Ishikawa (cell line): ENCODE measurements at regions not wholly inside any gene's neighbourhood (a gene's known extent, or its start where the extent isn't known, plus 50 kb on each side); places are given as distances from the start of the nearest gene placed in this dataset.

Experiments
- CEBPB ChIP-seq: IDR thresholded peaks from 2 replicates; pipeline ENCODE4 v1.6.1; 2012
- CREB1 ChIP-seq: IDR thresholded peaks from 2 replicates; pipeline ENCODE4 v1.6.1; 2012; ENCODE audit warnings: low read depth
- EGR1 ChIP-seq: IDR thresholded peaks from 2 replicates; pipeline ENCODE4 v1.6.1; 2012
- EP300 ChIP-seq: IDR thresholded peaks from 2 replicates; pipeline ENCODE4 v1.6.1; 2012; ENCODE audit warnings: borderline replicate concordance
- MAX ChIP-seq: IDR thresholded peaks from 2 replicates; pipeline ENCODE4 v1.6.1; 2012
- NFIC ChIP-seq: IDR thresholded peaks from 2 replicates; pipeline ENCODE4 v1.6.1; 2012
- RAD21 ChIP-seq: IDR thresholded peaks from 2 replicates; pipeline ENCODE4 v1.6.1; 2012; ENCODE audit warnings: low read depth
- REST ChIP-seq: IDR thresholded peaks from 2 replicates; pipeline ENCODE4 v1.6.1; 2012; ENCODE audit warnings: low read depth, mild to moderate bottlenecking
- TAF1 ChIP-seq: IDR thresholded peaks from 2 replicates; pipeline ENCODE4 v1.6.1; 2012; ENCODE audit warnings: low read depth, mild to moderate bottlenecking
- TEAD4 ChIP-seq: IDR thresholded peaks from 2 replicates; pipeline ENCODE4 v1.6.1; 2012
- YY1 ChIP-seq: IDR thresholded peaks from 2 replicates; pipeline ENCODE4 v1.6.1; 2012; ENCODE audit warnings: low read depth

- no peak for TF ChIP-seq EGR1
- no peak for TF ChIP-seq MAX
- no peak for TF ChIP-seq RAD21
- TF ChIP-seq NFIC, result no peak
- TF ChIP-seq CEBPB, result no peak
- no peak for TF ChIP-seq TAF1
- no peak for TF ChIP-seq YY1
- TF ChIP-seq CREB1, result no peak
- no peak for TF ChIP-seq EP300
- no peak for TF ChIP-seq TEAD4
- no peak for TF ChIP-seq REST
Measured at GRCh38 chr9:31183866-31184265, 1200.6 kb upstream of the ACO1 start.
